ENCODE measurements at regions not wholly inside any gene's neighbourhood (a gene's known extent, or its start where the extent isn't known, plus 50 kb on each side); places are given as distances from the start of the nearest gene placed in this dataset.

DNA sequence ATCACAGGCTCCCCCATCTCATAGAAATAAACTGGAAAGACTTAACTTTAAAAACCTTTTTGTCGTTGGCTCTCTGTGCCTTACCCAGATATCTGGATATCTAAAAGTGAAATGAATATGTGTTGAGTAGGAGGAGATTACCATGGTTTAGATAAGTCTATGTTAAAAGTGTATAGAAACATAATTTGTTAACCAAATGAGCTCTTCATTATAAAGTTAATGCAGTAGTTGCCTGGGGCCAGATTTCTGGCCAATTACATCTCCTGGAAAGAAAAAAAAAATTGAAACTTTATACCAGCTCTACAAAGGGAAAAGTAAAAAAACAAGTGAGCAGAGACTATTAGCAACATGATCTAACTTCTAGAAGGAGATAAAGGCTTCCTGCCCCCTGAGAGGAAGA is 259.6 kb upstream of the UBE2E3 start:
- H3K9me3 Mint-ChIP-seq = no peaks in the 10 kb centered on the region
- no peak overlapping the region for H3K9ac ChIP-seq (ENCODE audit: extremely low read depth, low read length, poor library complexity, severe bottlenecking)
- no peaks in the 10 kb centered on the region for H3K4me1 ChIP-seq (ENCODE audit: control insufficient read depth, insufficient read depth, low read length)
- no peaks in the 10 kb centered on the region for H3K9me3 ChIP-seq (ENCODE audit: control insufficient read depth, low read length)
- no peak overlapping the region for H3K27ac ChIP-seq (ENCODE audit: low read depth, low read length)
- DNase-seq = no peak
- H3K27ac Mint-ChIP-seq = no peak overlapping the region
- no peaks in the 10 kb centered on the region for H3K36me3 Mint-ChIP-seq (ENCODE audit: low read depth)
- H3K27me3 ChIP-seq (ENCODE audit: control insufficient read depth, insufficient read depth, low read length, poor library complexity, severe bottlenecking) = no peaks in the 10 kb centered on the region
- no peaks in the 10 kb centered on the region for H3K36me3 ChIP-seq (ENCODE audit: control insufficient read depth, insufficient read depth, low read length)
- no peak overlapping the region for H3K4me3 Mint-ChIP-seq
- H3K27me3 Mint-ChIP-seq (ENCODE audit: insufficient read depth) = no peaks in the 10 kb centered on the region
- H3K4me3 ChIP-seq (ENCODE audit: low read length) = no peak overlapping the region
- peaks cover 2% of the 10 kb centered on the region for H3K4me1 Mint-ChIP-seq
- TF ChIP-seq, protein P1, sequence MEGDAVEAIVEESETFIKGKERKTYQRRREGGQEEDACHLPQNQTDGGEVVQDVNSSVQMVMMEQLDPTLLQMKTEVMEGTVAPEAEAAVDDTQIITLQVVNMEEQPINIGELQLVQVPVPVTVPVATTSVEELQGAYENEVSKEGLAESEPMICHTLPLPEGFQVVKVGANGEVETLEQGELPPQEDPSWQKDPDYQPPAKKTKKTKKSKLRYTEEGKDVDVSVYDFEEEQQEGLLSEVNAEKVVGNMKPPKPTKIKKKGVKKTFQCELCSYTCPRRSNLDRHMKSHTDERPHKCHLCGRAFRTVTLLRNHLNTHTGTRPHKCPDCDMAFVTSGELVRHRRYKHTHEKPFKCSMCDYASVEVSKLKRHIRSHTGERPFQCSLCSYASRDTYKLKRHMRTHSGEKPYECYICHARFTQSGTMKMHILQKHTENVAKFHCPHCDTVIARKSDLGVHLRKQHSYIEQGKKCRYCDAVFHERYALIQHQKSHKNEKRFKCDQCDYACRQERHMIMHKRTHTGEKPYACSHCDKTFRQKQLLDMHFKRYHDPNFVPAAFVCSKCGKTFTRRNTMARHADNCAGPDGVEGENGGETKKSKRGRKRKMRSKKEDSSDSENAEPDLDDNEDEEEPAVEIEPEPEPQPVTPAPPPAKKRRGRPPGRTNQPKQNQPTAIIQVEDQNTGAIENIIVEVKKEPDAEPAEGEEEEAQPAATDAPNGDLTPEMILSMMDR (conservative IDR thresholded peaks at IDR 0.05) = no peak
- 100% methylated on average over 1 of the region's 1 CpG for WGBS, 2 experiments (ENCODE audit: insufficient coverage in 1 of 2, insufficient read length in 1 of 2)

- no peak overlapping the region for H3K4me3 ChIP-seq (ENCODE audit: low read length)
- H3K27me3 ChIP-seq (ENCODE audit: control insufficient read depth, insufficient read depth, low read length, poor library complexity, severe bottlenecking) = no peaks in the 10 kb centered on the region
- TF ChIP-seq, protein P1 (conservative IDR thresholded peaks at IDR 0.05) = no peak
- no peaks in the 10 kb centered on the region for H3K27me3 Mint-ChIP-seq (ENCODE audit: insufficient read depth)
- H3K9me3 ChIP-seq (ENCODE audit: control insufficient read depth, low read length) = peaks cover 2% of the 10 kb centered on the region
- H3K36me3 Mint-ChIP-seq (ENCODE audit: low read depth) = no peaks in the 10 kb centered on the region
- H3K4me1 Mint-ChIP-seq = peaks cover 2% of the 10 kb centered on the region
- no peak overlapping the region for H3K27ac Mint-ChIP-seq
- no peaks in the 10 kb centered on the region for H3K36me3 ChIP-seq (ENCODE audit: control insufficient read depth, insufficient read depth, low read length)
- H3K9me3 Mint-ChIP-seq = peaks cover 5% of the 10 kb centered on the region
- DNase-seq = no peak
- no peak overlapping the region for H3K4me3 Mint-ChIP-seq
- no peak overlapping the region for H3K9ac ChIP-seq (ENCODE audit: extremely low read depth, low read length, poor library complexity, severe bottlenecking)
- no peak overlapping the region for H3K27ac ChIP-seq (ENCODE audit: low read depth, low read length)
- H3K4me1 ChIP-seq (ENCODE audit: control insufficient read depth, insufficient read depth, low read length) = no peaks in the 10 kb centered on the region
- WGBS, 2 experiments (ENCODE audit: insufficient coverage in 1 of 2, insufficient read length in 1 of 2) = 88 to 95% methylated on average over 3 of the region's 3 CpGs
These were observed 262.8 kb upstream of the UBE2E3 start for GRCh38 chr2:180717588-180717987.

GRCh38 chr2:180716186-180717180 is 263.9 kb upstream of the UBE2E3 start:
- H3K9ac ChIP-seq (ENCODE audit: extremely low read depth, low read length, poor library complexity, severe bottlenecking) = no peak overlapping the region
- Mint-ChIP-seq H3K27ac (no peak overlapping the region), H3K4me3 (no peak overlapping the region), H3K9me3 (peaks cover 10% of the 10 kb centered on the region), H3K27me3 (ENCODE audit: insufficient read depth) (no peaks in the 10 kb centered on the region), H3K36me3 (ENCODE audit: low read depth) (no peaks in the 10 kb centered on the region), H3K4me1 (no peaks in the 10 kb centered on the region)
- no peaks in the 10 kb centered on the region for H3K36me3 ChIP-seq (ENCODE audit: control insufficient read depth, insufficient read depth, low read length)
- no peaks in the 10 kb centered on the region for H3K27me3 ChIP-seq (ENCODE audit: control insufficient read depth, insufficient read depth, low read length, poor library complexity, severe bottlenecking)
- TF ChIP-seq, protein P1 (conservative IDR thresholded peaks at IDR 0.05) = no peak
- no peaks in the 10 kb centered on the region for H3K4me1 ChIP-seq (ENCODE audit: control insufficient read depth, insufficient read depth, low read length)
- H3K9me3 ChIP-seq (ENCODE audit: control insufficient read depth, low read length) = peaks cover 9% of the 10 kb centered on the region
- DNase-seq = no peak
- H3K4me3 ChIP-seq (ENCODE audit: low read length) = no peak overlapping the region
- WGBS, 2 experiments (ENCODE audit: insufficient coverage in 1 of 2, insufficient read length in 1 of 2) = 94 to 100% methylated on average over 1 to 4 of the region's 4 CpGs
- no peak overlapping the region for H3K27ac ChIP-seq (ENCODE audit: low read depth, low read length)
